ENCODE measurements at regions not wholly inside any gene's neighbourhood (a gene's known extent, or its start where the extent isn't known, plus 50 kb on each side); places are given as distances from the start of the nearest gene placed in this dataset.

DNA sequence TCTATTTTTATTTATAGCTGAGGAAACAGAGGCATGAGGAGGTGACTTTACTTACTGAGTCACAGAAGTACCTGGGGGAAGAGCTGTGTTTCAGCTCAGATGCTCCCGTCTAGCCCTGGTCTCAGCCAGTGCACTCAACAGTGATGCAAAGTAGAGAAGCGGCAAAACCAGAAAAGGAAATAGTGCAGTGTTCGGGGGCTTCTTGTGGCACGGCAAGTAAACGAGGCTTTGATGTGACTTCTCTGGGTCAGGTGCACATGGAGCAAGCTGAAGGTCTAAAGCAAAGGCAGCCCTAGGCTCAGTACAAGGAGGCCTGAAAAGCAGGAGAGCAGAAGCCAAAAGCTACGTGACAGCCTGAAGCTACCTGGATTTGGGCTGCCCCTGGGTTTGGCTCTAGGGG is 526.7 kb upstream of the ADAMTS16 start:
- DNase-seq = no peak

DNA sequence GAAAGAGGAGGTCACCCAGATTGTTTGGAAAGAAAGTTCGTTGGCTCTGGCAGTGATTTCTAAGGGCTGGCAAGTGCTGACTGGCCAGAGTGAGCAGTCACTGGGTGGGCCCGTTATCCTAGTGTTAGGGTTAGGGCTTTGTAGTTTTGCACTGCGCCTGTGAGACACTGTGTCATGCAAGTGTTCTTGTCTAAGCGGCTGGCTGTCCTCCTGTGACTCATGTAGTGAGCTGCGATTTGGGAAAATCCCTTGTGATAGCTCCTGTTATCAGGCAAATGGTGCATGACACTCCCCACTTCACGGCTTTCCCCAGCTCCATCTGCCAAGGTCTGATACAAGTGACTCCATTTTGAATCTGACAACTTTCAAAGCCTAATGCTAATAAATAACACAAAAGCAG is 526.0 kb upstream of the ADAMTS16 start:
- peak; percentile 15 for DNase-seq

DNA sequence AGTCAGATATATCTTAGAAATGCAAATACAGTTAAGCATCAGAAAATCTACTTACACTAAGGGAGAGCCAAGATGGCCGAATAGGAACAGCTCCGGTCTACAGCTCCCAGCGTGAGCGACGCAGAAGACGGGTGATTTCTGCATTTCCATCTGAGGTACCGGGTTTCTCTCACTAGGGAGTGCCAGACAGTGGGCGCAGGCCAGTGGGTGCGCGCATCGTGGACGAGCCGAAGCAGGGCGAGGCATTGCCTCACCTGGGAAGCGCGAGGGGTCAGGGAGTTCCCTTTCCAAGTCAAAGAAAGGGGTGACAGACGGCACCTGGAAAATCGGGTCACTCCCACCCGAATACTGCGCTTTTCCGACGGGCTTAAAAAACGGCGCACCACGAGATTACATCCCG is 524.8 kb upstream of the ADAMTS16 start:
- DNase-seq = peak; percentile 56

DNA sequence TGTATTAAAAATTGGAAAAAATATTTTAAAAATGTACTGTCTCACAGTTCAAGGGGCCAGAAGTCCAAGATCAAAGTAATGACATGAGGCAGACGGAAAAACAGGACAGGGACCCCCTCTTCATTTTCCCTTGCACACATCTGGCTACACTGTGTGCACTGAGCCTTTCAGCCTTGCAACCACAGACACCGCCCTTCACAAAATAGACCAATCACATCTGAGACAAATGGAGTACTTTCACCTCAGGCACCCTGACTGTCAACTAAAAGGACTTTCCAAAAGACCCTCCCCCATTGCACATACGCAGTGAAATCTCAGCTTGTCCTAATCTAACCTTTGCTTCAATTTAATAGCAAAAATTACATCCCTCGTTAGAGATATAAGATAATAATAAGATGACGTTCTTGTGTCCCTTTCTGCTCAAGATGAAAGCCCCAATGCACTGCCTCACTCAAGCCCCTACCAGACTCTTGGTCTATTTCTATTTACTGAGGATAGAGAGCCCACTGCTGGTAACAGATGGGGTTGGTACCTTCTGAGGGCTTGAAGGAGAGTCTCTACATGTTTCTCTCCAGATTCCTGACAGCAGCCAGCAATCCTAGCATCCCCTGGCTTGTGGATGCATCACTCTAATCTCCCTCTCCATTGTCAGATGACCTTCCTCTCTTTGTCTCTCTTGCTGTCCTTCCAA is 514.8 kb upstream of the ADAMTS16 start:
- peak; percentile 6 for DNase-seq

DNA sequence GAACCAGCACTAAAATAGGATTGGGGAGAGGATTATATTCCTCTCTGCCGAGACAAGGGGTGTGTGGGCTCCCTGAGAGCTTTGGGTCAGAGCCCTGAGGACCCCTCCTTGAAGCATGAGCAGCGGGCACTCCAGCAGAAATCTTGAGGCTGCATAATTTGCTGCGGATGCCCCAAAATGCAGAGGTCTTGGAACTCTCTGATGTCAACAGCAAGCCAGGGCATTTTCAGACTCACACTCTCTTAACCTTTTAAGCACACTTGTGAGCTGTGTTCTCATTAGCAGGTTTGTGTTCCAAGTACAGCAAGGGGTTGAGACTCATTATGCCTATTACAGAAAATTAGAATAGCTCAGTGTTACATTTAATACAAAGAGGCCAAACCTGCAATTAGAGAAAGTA is 513.0 kb upstream of the ADAMTS16 start:
- DNase-seq = peak; percentile 31

DNA sequence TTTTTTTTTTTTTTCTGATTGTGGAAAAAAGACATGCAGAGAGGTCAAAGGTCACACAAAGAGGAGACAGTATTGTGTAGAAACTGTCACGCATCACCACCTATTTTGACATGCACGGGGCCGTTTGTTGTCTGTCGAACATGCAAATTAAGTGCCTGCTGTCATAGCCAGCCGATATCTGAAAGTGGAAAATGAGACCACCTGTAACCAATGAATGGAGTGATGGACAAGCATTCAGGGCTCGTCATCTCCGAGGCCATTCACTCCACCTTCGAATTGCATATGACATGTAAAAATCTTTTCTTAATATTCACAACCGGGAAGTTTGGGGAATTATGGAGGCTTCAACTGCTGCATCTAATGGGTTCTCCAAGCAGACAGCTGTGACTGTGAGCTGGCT is 512.2 kb upstream of the ADAMTS16 start:
- peak; percentile 73 for DNase-seq

DNA sequence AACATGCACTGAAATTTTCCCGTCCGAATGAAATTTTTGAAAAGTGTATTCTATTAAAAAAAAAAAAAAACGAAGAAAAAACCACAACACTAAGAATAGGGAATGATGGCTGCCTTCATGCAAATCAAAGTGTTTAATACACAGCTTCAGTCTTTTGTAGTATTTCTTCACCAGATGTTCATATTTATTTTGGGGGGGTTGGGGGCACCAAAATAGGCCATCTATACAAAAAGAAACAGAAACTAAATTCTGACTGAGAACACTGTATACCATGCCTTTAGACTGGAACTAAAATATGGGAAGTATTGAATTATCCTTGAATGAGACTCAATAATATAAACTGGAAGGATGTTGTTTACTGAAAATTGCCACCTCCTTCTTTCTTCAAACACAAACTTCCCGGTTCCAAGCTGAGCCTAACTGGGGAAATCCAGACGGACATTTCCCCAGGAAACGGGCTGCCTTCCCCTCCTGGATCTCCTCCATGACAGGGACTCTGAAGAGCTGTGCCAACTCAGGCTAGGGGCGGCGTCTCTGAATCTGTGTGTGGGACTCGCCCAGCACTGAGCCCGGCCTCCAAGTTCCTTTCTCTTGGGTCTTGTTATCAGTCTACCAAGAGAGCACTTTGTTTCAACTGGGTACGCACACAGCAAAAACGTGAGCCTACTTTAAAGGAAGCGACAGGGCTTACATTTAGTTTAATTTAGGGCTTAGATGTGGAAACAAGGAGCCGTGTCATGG is 511.3 kb upstream of the ADAMTS16 start:
- no peak for DNase-seq

DNA sequence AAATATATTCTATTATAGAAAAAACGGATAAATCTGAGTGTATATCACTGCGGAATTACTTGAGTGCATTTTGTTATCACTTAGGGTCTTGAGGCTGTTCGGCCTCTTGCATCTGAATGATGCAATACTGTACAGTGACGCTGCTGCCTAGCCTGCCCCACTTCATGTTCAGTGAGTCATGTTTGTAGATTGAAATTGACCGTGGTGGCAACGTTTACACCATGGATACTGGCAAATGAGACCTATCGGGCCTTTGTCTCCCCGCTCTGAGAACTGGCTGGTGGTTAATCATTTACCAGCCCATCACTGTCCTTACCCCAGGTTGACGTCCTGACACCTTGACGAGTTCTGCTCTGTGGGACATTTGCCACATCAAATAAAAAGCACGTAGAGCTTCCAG is 510.1 kb upstream of the ADAMTS16 start:
- DNase-seq = no peak

DNA sequence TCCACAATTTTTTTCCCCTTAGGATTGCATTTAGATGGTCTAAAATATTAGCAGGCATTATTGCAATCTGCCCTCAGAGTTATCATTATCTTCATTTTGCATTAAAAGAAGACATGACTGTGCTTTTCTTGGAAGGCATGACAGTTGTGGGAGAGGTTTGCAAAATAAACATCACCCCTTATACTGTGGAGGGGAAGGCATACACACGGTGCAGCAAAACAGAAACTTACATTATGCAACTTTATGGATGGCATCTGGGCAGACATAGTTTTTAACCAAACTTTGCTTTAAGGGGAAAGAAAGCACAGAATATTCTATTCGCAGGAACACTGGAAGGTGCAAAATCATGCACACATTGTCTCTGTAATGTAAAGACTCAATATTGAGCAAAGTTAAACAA is 505.8 kb upstream of the ADAMTS16 start:
- DNase-seq = no peak

DNA sequence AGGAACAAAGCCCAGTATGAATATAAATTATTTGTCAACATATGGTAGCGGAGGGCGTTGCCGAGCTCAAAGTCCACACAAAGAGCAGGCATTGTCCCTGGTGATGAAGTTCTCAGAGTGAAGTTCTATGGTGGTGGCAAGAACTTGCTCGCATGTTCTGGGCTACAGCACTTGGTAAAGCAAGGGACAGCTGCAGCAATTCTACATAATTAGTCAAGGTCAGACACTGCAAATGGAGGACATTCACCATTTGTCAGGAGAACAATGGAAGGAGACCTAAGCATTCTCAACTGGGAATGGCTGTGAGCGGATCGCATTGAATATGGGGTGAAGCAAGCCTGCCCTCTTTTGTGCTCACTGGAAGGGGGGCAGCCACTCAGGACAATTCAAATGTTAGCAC is 503.8 kb upstream of the ADAMTS16 start:
- peak; percentile 57 for DNase-seq

DNA sequence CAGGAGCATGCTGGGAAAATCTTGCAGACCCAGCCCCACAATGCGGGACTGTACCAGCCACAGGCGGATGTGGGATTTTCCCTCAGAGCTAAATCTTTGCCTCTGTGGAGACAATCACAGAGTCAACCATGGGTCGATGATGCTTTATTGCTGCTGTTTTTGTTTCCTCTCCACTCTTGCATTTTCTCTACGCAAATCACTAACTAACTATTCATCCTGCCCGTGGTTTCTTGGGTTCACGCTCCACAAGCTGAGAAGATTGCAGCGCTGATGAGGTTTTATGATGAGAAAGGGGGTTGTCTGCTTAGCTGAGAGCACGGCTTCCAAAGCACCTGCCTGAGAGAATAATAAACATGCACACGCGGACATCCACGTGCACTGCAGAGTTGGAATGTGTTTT is 500.2 kb upstream of the ADAMTS16 start:
- DNase-seq = peak; percentile 56

DNA sequence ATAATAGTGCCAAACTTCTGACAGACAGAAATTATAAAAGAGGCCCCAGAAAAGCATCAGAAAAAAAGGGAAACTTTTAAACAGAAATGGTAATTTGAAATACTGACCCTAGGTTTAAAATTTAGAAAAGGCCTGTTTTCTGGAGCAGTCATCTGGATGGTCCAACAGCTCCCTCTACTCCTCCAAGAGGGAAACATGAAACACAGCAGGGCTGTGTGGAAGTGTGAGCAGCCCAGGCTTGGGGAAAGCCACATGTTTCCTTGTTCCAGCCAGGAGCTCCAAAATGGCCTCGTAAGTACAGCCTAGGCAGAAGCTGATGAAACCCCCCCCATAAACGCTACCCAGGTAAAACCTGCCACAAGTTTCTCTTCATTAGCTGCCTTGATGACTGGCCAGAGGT is 499.3 kb upstream of the ADAMTS16 start:
- DNase-seq = peak; percentile 70

DNA sequence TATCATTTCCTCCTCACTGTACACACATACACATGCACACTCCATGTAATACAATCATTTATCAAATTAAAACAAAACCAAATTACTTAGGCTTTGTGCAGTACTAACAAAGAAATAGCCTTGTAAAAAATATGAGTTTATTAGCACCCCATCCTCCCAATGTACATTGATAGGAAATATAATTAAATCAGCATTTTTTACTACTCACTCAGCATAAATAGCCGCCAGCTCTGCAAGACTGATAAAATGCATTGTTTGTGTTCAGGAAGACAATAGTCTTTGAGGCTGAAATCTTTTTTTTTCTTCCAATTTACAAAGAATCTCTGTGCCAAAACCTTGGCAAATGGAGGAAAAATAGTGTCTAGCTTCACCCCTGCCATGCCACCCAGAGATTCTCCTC is 497.6 kb upstream of the ADAMTS16 start:
- DNase-seq = no peak

DNA sequence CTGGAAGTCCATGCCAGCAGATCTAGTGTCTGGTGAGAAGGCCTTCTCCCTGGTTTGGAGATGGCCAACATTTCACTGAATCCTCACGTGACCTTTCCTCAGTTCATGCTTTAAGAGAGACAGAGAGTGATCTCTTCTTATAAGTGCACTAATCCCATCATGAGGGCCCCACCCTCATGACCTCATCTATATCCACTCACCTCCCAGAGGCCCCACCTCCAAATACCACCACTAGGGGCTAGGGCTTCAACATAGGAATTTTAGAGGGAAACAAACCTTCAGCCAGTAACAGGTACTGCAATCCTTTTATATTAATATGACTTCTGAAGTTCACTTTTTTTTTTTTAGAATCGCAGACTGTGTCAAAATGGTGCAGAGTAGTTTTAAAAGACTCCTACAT is 496.9 kb upstream of the ADAMTS16 start:
- no peak for DNase-seq

DNA sequence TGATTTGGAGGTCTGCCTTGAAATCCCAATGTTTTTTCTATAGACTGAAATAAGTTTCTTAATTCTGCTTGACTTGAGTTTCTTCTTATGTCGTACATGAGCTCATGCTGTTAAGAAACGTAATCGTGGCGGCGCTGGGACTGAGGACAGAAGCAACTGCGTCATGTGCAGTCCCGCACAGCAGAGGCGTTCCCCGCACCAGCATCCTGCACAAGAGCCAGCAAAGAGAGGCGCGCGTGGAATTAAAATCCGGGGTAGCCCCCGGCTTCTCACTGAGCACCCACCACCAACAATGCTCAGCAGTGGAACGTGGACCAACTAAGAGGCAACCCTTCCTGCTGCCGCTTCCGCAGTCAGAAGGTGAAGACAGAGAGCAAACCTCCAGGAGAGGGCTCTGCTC is 496.2 kb upstream of the ADAMTS16 start:
- DNase-seq = no peak

DNA sequence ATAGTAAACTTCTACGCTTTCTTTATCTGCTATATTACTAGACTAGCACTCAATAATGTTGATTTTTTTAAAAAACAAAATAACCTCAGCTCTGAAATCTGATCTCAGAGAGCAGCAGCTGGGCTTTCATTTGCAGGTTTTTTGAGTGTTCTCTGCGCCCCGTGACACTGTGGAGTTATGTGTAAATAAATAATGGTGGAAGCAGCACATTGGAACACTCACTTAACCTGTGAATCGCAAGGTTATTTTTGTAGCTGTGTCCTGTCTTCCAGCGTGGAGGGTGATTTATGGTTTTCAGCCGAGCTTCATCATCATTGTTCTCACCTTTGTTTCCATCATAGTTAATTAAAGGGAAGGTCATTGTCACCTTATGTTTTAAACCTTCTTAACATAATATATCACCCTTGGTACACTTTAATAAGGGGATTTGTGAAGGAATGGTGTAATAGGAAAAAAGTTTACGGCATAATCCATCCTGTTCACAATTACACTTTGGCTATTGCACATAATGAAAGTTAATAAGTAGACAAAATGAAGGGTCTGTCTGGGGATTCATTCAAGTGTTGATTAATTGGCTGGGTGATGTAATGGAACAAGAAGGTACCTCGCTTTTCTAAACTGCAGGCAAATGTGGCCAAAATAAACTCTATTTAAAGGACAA is 493.3 kb upstream of the ADAMTS16 start:
- peak; percentile 32 for DNase-seq

DNA sequence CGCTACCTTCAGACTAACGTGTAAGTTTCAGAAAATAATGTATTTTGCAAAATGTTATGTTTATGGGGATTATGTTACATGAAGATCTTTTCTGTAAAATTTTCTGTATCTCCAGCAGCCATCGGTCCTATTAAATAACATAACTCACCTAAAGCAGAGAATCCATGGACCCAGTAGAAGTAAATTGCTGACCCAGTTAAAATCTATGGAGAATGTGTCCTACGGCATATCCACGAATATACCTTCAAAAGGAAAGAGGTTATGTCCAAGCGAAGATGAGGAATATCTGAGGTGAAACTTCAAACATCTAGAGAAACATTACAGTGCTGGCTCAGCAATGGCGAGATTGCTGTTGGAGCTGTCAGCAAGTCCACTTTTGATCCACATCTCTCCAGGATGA is 492.2 kb upstream of the ADAMTS16 start:
- no peak for DNase-seq

DNA sequence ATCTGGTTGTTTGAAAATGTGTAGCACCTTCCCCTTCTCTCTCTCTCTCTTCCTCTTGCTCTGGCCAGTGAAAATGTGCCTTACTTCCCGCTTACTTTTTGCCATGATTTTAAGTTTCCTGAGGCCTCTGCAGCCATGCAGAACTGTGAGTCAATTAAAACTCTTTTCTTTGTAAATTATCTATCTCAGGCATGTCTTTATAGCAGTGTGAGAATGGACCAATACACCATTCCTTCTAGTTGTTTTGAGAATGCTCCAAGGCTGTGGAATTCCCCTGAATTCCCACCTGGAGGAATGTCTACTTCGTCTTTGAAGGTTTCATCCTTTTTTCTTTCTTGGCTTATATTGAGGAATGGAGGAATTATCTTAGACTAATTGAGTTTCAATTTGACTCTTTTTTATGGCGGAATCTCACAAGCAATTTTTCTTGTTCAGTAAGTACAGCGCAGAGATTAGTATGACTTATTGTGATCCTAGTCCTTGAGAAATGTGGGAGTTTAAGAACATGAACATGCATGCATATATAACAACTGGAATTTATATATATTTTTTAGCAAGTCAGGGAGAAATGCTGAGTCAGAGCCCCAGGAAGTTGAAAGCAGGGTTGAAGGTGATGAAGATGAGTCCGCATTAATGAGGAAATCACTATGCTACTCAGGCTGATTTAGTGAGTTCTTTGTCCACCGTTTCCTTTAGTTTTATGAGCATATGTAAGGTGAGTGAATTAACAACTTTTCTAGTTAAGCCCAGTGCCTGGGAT is 488.1 kb upstream of the ADAMTS16 start:
- DNase-seq = no peak

DNA sequence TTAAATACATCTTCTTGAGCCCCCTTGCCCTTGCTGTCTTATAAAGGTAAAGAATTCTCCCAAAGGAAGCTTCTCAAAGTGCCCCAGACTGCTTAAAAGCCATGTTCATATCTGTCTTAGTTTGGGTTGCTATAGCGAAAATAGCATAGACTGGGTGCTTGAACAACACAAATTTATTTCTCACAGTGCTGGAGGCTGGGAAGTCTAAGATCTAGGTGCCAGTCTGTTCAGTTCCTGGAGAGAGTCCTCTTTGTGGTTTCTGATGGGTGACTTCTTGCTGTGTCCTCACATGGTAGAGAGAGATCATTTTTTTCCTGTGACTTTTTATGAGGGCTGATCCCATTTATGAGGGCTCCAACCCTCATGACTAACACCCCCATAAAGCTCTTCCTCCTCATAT is 486.7 kb upstream of the ADAMTS16 start:
- no peak for DNase-seq

DNA sequence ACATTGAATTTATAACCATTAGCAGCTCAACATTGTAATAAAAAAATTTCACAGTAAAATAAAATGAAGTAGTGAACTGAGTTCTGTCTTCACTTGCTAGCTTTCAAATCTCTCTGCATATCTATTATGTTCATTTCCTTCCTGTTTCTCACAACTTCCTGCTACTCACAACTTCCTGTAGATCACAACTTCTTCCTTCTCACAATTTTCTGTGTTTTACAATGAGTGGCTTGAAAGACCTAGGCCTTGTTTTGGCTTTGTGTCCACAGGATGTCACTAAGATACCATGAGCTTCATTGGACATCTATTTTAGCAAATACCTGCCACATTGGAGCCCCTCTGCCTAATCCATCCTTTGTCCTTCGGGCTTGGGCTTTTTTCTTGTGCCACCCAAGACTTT is 480.3 kb upstream of the ADAMTS16 start:
- no peak for DNase-seq

DNA sequence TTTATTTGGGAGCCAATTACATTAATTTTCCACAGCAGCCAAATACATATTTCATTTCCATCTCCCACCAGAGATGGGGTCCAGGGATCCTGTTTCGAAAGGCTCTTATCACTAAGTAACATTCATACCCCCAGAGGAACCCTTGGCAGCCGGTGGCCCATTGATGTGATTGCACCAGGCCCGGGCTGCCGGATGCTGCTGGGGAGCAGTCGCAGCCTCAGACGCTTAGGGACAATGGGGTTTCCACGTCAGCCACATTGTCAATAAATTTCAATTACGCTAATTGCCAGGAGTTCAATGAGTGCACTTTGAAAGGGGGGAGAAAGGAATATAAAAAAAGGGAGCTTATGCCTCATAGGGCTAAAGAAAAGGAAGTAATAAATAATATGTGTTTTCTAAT is 478.8 kb upstream of the ADAMTS16 start:
- DNase-seq = peak; percentile 76

DNA sequence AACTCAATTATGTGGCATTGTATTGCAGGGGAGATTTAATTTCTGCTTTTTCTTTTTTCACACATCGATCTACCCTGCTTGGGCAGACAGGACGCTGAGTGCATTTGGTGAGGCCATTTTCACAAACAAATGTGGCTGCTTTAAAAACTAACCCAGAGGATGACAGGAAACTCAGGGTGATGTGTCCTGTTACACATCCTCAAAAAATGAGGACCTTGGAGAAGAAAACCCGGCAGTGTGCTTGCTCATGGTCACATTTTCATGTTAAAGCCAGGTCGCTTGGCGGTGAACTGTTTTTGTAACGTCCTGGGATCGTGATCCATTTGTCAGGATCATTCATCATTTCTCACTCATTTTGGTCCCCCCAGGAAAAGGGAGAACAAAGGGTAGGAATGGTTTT is 478.3 kb upstream of the ADAMTS16 start:
- peak; percentile 48 for DNase-seq

DNA sequence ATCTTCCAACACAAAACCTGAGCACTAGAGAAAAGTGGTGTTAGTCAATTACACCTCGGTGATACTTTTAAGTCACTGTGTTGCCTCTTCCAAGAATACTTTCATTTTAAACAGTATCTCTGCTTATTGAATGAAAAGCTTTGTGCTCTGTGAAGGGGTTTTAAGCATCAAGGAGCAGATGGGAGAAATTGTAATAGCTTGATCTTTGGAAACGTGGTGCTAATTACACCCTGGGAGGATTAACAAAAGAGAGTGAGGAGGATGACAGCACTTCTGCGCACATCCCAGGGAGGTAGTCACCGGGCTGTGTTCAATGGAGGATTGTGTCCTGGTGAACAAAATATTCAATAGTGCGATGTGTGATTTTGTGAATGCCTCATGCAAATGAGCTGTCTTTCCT is 477.4 kb upstream of the ADAMTS16 start:
- peak; percentile 50 for DNase-seq

DNA sequence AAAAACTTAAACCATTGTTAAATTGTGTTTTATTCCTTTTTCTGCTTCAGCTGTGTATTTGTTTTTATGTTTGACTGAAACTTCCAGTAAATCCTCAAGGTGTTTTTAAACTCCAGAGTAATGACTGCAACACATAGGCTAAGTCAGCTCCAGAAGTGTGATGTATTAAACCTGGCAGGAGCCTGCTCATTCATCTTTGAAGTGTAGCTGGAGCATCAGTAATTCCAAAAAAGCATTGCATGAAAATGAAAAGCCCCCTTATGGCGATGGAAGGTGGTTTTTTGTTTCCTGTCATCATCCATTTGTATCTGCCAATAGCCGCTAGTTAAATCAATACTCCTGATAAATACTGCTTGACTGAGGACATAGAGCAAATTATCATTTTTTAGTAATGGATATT is 474.2 kb upstream of the ADAMTS16 start:
- DNase-seq = no peak

All from NCI-H146 (cell line).